ENCODE measurements at regions not wholly inside any gene's neighbourhood (a gene's known extent, or its start where the extent isn't known, plus 50 kb on each side); places are given as distances from the start of the nearest gene placed in this dataset.

DNA sequence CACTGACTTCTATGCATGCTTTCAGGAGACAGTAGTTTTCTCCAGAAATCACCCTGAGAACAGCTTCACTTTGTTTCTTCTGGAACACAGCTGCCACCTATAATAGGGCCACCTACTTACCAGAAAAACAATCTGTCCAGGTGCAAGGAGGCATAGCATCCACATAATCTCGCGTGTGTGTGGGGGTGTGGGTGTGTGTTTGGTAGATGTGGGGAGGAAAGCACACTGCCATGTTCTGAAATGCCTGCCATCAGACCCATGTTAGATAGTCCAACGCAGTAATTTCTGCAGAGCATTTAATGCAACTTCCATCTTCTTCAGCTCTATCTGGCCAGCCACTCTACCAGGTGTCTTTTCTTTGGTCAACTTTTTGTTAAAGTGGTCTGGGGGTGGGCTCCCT lies 102.9 kb downstream of the ACER2 start:
- no peak for DNase-seq (ENCODE audit: low spot score)

DNA sequence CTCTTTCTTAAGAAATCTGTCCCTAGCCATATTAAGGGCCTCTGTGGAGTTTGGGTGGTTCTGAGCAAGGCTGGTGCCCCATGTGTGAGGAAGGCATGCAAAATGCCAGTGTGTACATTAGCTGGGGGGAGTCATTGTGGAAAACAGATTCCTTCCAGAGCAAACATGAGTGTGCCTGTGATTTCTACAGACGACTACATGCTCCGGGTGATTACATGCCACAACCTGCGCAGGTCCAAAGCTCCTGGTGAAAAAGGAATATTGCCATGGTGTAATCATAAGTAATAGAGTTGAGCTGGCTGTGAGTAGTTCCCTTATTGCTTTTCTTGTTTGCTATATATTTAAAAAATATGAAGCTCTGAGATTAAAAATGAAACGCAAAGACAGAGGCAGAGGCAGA lies 102.1 kb downstream of the ACER2 start:
- no peak for DNase-seq (ENCODE audit: low spot score)

All from globus pallidus (tissue), 1 donor.